HFF-Myc (cell line): ENCODE measurements at regions not wholly inside any gene's neighbourhood (a gene's known extent, or its start where the extent isn't known, plus 50 kb on each side); places are given as distances from the start of the nearest gene placed in this dataset.

Experiments
- DNase-seq: peaks from one replicate; pipeline ENCODE4 v3.0.0-alpha.2; 2011; ENCODE audit warnings: low read depth; ENCODE audit errors: extremely low read depth
- H3K4me3 ChIP-seq: replicated peaks from 2 replicates; pipeline ENCODE4 v1.5.1; 2011; ENCODE audit warnings: low read depth, mild to moderate bottlenecking, control low read depth, low read length
- TF ChIP-seq, protein P1 (sequence below): IDR thresholded peaks from 2 replicates; pipeline ENCODE4 v1.5.1; 2012; ENCODE audit warnings: mild to moderate bottlenecking, low read depth, low read length, control low read depth; ENCODE audit errors: missing control alignments

DNA sequence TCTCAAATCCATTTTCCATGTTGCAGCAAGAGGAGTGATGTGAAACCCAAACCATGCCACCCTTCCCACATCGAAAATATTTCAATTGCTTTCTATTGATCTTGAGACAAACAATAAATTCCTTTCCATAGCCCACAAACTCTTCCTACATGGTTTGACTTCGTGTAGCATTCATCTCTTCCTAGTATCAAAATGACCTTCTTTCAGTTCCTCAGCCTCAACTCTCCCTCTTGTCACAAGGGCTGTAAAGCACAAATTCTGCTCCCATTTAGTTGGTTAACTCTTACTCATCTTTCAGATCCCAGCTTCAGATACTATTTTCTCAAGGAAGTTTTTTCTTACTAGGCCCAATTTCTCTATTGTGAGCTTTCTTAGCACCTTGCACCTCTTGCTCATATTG, 99.0 kb downstream of the ZNF281 start:
- no peak overlapping the region for H3K4me3 ChIP-seq
- TF ChIP-seq, protein P1, sequence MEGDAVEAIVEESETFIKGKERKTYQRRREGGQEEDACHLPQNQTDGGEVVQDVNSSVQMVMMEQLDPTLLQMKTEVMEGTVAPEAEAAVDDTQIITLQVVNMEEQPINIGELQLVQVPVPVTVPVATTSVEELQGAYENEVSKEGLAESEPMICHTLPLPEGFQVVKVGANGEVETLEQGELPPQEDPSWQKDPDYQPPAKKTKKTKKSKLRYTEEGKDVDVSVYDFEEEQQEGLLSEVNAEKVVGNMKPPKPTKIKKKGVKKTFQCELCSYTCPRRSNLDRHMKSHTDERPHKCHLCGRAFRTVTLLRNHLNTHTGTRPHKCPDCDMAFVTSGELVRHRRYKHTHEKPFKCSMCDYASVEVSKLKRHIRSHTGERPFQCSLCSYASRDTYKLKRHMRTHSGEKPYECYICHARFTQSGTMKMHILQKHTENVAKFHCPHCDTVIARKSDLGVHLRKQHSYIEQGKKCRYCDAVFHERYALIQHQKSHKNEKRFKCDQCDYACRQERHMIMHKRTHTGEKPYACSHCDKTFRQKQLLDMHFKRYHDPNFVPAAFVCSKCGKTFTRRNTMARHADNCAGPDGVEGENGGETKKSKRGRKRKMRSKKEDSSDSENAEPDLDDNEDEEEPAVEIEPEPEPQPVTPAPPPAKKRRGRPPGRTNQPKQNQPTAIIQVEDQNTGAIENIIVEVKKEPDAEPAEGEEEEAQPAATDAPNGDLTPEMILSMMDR = no peak
- DNase-seq = no peak

DNA sequence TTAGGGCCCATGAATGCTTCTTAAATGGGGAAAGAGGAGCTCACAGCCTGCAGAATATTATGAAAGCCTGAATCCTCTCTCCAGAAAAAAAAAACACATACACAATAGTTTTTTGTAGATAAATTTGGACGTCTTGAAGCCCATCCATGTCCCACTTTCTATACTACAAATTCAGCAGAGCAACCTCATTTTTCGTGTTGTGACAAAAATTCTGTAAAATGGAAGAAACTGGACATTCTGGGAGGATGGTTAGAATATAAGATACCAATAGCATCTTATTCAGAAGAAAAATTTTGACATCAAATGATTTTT, 102.1 kb downstream of the ZNF281 start:
- no peak for DNase-seq
- TF ChIP-seq, protein P1 = no peak
- H3K4me3 ChIP-seq = no peak overlapping the region

DNA sequence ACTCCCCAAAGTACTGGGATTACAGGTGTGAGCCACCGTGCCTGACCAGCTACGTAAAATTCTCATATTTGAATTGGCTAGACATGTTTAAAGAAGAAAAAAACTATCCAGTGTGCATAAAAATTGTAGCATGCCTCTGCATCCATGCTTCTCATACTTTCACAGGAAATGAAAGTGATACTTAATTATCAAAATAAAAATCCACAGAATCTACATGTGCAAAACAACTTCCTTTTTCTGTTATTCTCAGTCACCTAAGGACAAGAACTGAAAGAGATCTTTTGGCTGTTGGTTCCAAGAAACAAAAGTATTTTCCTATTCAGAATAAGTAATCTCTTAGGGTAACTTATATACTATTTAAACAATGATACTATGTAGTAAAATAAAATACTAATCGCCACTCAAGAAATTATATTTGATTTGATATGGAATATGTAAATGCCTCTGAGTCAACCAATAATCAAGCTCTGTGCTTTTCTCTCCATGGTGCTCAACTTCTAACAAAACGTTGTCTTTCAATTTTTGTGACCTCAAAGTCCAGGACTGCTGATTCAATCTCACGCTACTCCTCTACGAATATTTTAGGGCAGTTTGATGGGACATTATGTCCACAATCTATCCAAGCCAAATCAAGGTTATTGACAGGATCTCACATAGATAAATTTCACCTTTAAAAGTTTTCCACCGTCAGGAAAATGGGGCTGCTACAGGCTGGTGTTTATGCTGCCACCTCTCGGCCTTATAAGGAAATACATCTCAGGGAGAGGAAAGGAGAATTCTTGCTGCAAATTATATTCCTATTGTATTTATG, 102.7 kb downstream of the ZNF281 start:
- no peak overlapping the region for H3K4me3 ChIP-seq
- TF ChIP-seq, protein P1 = peak; percentile 81
- no peak for DNase-seq

DNA sequence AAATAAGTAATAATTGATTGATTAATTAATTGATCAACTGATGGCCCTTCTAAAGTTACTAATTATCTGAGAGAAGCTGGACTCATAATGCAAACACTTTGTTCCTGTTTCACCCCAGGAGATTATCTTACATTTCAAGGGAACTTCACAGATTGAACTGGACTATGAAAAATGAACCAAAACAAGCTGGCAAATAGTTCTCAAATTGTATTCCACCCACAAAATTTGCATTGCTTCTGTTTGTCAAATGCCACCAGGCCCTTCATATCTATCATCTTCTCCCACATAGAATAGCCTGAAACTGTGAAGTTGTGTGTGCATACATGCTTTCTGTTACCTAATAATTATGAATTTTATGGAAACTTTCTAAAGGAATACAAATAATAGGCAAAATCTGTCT, 104.0 kb downstream of the ZNF281 start:
- no peak for DNase-seq
- TF ChIP-seq, protein P1 = no peak
- H3K4me3 ChIP-seq = no peak overlapping the region

DNA sequence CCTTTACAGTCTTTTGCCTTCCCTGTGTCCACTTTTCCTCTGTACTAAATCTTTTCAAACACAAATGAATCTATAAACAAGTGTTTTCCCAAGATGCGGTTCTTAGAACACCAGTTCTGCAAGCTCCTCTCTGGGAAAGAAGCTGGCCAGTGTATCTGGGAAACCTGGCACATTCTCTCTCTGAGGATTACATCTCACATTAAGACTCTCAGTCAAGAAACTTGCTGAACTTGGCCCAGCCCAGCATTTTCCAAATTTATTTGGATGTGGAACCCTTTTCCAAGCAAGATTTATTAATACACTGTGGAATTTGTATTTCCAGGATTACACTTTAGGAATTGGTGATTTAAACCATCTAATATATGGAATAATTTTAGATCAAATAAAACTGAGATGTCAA, 105.7 kb downstream of the ZNF281 start:
- no peak overlapping the region for H3K4me3 ChIP-seq
- TF ChIP-seq, protein P1 = no peak
- DNase-seq = no peak

DNA sequence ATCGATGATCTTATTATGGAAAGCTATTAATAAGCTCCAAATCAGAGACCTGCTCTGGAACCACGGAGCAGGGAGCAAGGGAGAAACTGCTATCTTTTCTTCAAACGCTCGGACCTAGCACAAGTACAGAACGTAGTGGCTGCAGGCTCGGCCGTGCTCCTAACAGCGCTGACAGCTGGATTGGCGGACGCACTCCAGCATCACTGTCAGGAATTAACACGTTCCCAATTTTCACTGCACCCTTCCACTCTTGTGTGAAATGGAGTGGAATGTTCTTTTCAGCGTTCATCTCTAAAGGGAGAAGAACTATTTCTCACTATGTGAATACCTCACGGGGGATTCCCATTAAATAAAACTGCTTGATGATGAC, 106.9 kb downstream of the ZNF281 start:
- TF ChIP-seq, protein P1 = no peak
- H3K4me3 ChIP-seq = peak overlapping the region; percentile 59
- no peak for DNase-seq
